GM23248 (cell line): ENCODE measurements at regions not wholly inside any gene's neighbourhood (a gene's known extent, or its start where the extent isn't known, plus 50 kb on each side); places are given as distances from the start of the nearest gene placed in this dataset.

Experiments
- EZH2 ChIP-seq: fragments of 200-600 bp; sonication (generic); IDR thresholded peaks from 2 replicates; pipeline ENCODE4 v1.6.1; 2018; ENCODE audit warnings: antibody characterized with exemption, mild to moderate bottlenecking; ENCODE audit not compliant: insufficient read depth, poor library complexity, severe bottlenecking
- EZH2phosphoT487 ChIP-seq: fragments of 200-600 bp; sonication (generic); IDR thresholded peaks from 2 replicates; pipeline ENCODE4 v1.6.1; 2018; ENCODE audit warnings: antibody characterized with exemption, moderate library complexity, mild to moderate bottlenecking, low read depth; ENCODE audit not compliant: insufficient read depth

- TF ChIP-seq EZH2phosphoT487 (no peak), EZH2 (no peak)
Observed at GRCh38 chrX:137352101-137352660, 213.7 kb upstream of the ZIC3 start.
